IPS-18a (cell line): ENCODE measurements at regions not wholly inside any gene's neighbourhood (a gene's known extent, or its start where the extent isn't known, plus 50 kb on each side); places are given as distances from the start of the nearest gene placed in this dataset.
"Not testable (repeated sequence)": the region's sequence is repeated elsewhere in the genome, so short reads cannot be mapped to it uniquely, and the experiment has no call there.

Source experiments
- H3K27ac ChIP-seq: one replicate; pipeline ENCODE4 v1.5.1; 2013; ENCODE audit warnings: low read length
- H3K27me3 ChIP-seq: one replicate; pipeline ENCODE4 v1.6.1; 2013; ENCODE audit warnings: mild to moderate bottlenecking, low read length; ENCODE audit not compliant: control insufficient read depth, insufficient read depth
- H3K36me3 ChIP-seq: one replicate; pipeline ENCODE4 v1.6.1; 2013; ENCODE audit warnings: low read depth, low read length; ENCODE audit not compliant: control insufficient read depth
- H3K4me1 ChIP-seq: one replicate; pipeline ENCODE4 v1.6.1; 2013; ENCODE audit warnings: low read depth, low read length; ENCODE audit not compliant: control insufficient read depth
- H3K4me3 ChIP-seq: one replicate; pipeline ENCODE4 v1.5.1; 2013; ENCODE audit warnings: low read length
- H3K9ac ChIP-seq: one replicate; pipeline ENCODE4 v1.6.1; 2013; ENCODE audit warnings: mild to moderate bottlenecking, low read length, moderate library complexity
- H3K9me3 ChIP-seq: one replicate; pipeline ENCODE4 v1.6.1; 2013; ENCODE audit warnings: low read depth, low read length; ENCODE audit not compliant: control insufficient read depth

- no peak overlapping the region for H3K4me3 ChIP-seq
- peaks cover 46% of the 10 kb centered on the region for H3K4me1 ChIP-seq
- no peak overlapping the region for H3K27ac ChIP-seq
- H3K36me3 ChIP-seq: no peaks in the 10 kb centered on the region
- no peaks in the 10 kb centered on the region for H3K9me3 ChIP-seq
- no peak overlapping the region for H3K9ac ChIP-seq
- no peaks in the 10 kb centered on the region for H3K27me3 ChIP-seq
Measured at GRCh38 chr1:203999618-204000017, 73.3 kb upstream of the SOX13 start.

GRCh38 chr1:204001166-204001901, 71.6 kb upstream of the SOX13 start:
- no peaks in the 10 kb centered on the region for H3K9me3 ChIP-seq
- H3K4me3 ChIP-seq: no peak overlapping the region
- H3K27ac ChIP-seq: no peak overlapping the region
- peaks cover 29% of the 10 kb centered on the region for H3K4me1 ChIP-seq
- no peaks in the 10 kb centered on the region for H3K27me3 ChIP-seq
- H3K9ac ChIP-seq: no peak overlapping the region
- no peaks in the 10 kb centered on the region for H3K36me3 ChIP-seq

GRCh38 chr1:204002614-204003013, 70.3 kb upstream of the SOX13 start:
- H3K27ac ChIP-seq: no peak overlapping the region
- H3K9me3 ChIP-seq: no peaks in the 10 kb centered on the region
- no peak overlapping the region for H3K9ac ChIP-seq
- no peaks in the 10 kb centered on the region for H3K36me3 ChIP-seq
- no peaks in the 10 kb centered on the region for H3K27me3 ChIP-seq
- peaks cover 16% of the 10 kb centered on the region for H3K4me1 ChIP-seq
- no peak overlapping the region for H3K4me3 ChIP-seq

GRCh38 chr1:204003536-204003935, 69.4 kb upstream of the SOX13 start:
- Histone ChIP-seq H3K27ac (no peak overlapping the region), H3K9ac (no peak overlapping the region), H3K4me3 (no peak overlapping the region), H3K9me3 (no peaks in the 10 kb centered on the region), H3K36me3 (no peaks in the 10 kb centered on the region), H3K4me1 (peaks cover 15% of the 10 kb centered on the region), H3K27me3 (no peaks in the 10 kb centered on the region)

GRCh38 chr1:204011426-204011825, 61.5 kb upstream of the SOX13 start:
- Histone ChIP-seq H3K4me1 (peaks cover 7% of the 10 kb centered on the region), H3K27ac (no peak overlapping the region), H3K4me3 (no peak overlapping the region), H3K9ac (no peak overlapping the region), H3K27me3 (no peaks in the 10 kb centered on the region), H3K9me3 (no peaks in the 10 kb centered on the region), H3K36me3 (no peaks in the 10 kb centered on the region)

- H3K9me3 ChIP-seq: no peaks in the 10 kb centered on the region
- H3K4me1 ChIP-seq: peaks cover 21% of the 10 kb centered on the region
- no peaks in the 10 kb centered on the region for H3K36me3 ChIP-seq
- peak overlapping the region; percentile 11 for H3K9ac ChIP-seq
- H3K4me3 ChIP-seq: no peak overlapping the region
- no peak overlapping the region for H3K27ac ChIP-seq
- no peaks in the 10 kb centered on the region for H3K27me3 ChIP-seq
Measured at GRCh38 chr1:204013052-204013451, 59.9 kb upstream of the SOX13 start.

GRCh38 chr1:204014336-204014735, 58.6 kb upstream of the SOX13 start:
- Histone ChIP-seq H3K9me3 (no peaks in the 10 kb centered on the region), H3K27ac (no peak overlapping the region), H3K36me3 (no peaks in the 10 kb centered on the region), H3K4me3 (no peak overlapping the region), H3K27me3 (no peaks in the 10 kb centered on the region), H3K4me1 (peaks cover 29% of the 10 kb centered on the region), H3K9ac (no peak overlapping the region)

- H3K27me3 ChIP-seq, H3K9me3 ChIP-seq, H3K4me3 ChIP-seq, H3K9ac ChIP-seq, H3K27ac ChIP-seq, H3K36me3 ChIP-seq: not testable (repeated sequence)
- H3K4me1 ChIP-seq: peaks cover 29% of the 10 kb centered on the region
Measured at GRCh38 chr1:204014961-204015360, 58.0 kb upstream of the SOX13 start.

- Histone ChIP-seq H3K4me3 (no peak overlapping the region), H3K9me3 (no peaks in the 10 kb centered on the region), H3K27ac (no peak overlapping the region), H3K27me3 (no peaks in the 10 kb centered on the region), H3K36me3 (no peaks in the 10 kb centered on the region), H3K4me1 (peaks cover 29% of the 10 kb centered on the region), H3K9ac (no peak overlapping the region)
Measured at GRCh38 chr1:204017032-204017431, 55.9 kb upstream of the SOX13 start.

- H3K9me3 ChIP-seq: no peaks in the 10 kb centered on the region
- H3K27me3 ChIP-seq: no peaks in the 10 kb centered on the region
- no peaks in the 10 kb centered on the region for H3K36me3 ChIP-seq
- H3K9ac ChIP-seq: no peak overlapping the region
- H3K4me1 ChIP-seq: peaks cover 22% of the 10 kb centered on the region
- no peak overlapping the region for H3K27ac ChIP-seq
- H3K4me3 ChIP-seq: no peak overlapping the region
Measured at GRCh38 chr1:204018460-204018859, 54.5 kb upstream of the SOX13 start.
